ENCODE measurements at regions not wholly inside any gene's neighbourhood (a gene's known extent, or its start where the extent isn't known, plus 50 kb on each side); places are given as distances from the start of the nearest gene placed in this dataset.

- Mint-ChIP-seq H3K27ac (ENCODE audit: unreplicated experiment) (no peak overlapping the region), H3K27me3 (ENCODE audit: unreplicated experiment) (no peaks in the 10 kb centered on the region), H3K36me3 (ENCODE audit: unreplicated experiment) (no peaks in the 10 kb centered on the region), H3K9me3 (ENCODE audit: unreplicated experiment) (no peaks in the 10 kb centered on the region), H3K4me3 (ENCODE audit: unreplicated experiment) (no peak overlapping the region), H3K4me1 (ENCODE audit: unreplicated experiment) (peaks cover 8% of the 10 kb centered on the region)
- DNase-seq (ENCODE audit: extremely low spot score, unreplicated experiment): no peak
- no peak for TF ChIP-seq CTCF (IDR thresholded peaks at IDR 0.05)
Measured at GRCh38 chr4:32572366-32572765, 1852.2 kb downstream of the PCDH7 start.

- no peak overlapping the region for H3K4me3 Mint-ChIP-seq (ENCODE audit: unreplicated experiment)
- H3K27me3 Mint-ChIP-seq (ENCODE audit: unreplicated experiment): no peaks in the 10 kb centered on the region
- no peaks in the 10 kb centered on the region for H3K36me3 Mint-ChIP-seq (ENCODE audit: unreplicated experiment)
- no peak overlapping the region for H3K27ac Mint-ChIP-seq (ENCODE audit: unreplicated experiment)
- H3K4me1 Mint-ChIP-seq (ENCODE audit: unreplicated experiment): peaks cover 3% of the 10 kb centered on the region
- DNase-seq (ENCODE audit: extremely low spot score, unreplicated experiment): no peak
- no peak for TF ChIP-seq CTCF (IDR thresholded peaks at IDR 0.05)
- H3K9me3 Mint-ChIP-seq (ENCODE audit: unreplicated experiment): no peaks in the 10 kb centered on the region
Measured at GRCh38 chr4:32574803-32575202, 1854.6 kb downstream of the PCDH7 start.

GRCh38 chr4:32589097-32589496 lies 1868.9 kb downstream of the PCDH7 start:
- no peak for TF ChIP-seq CTCF (IDR thresholded peaks at IDR 0.05)
- peaks cover 8% of the 10 kb centered on the region for H3K9me3 Mint-ChIP-seq (ENCODE audit: unreplicated experiment)

GRCh38 chr4:32589853-32590252 lies 1869.7 kb downstream of the PCDH7 start:
- Mint-ChIP-seq H3K4me1 (ENCODE audit: unreplicated experiment) (no peaks in the 10 kb centered on the region), H3K27me3 (ENCODE audit: unreplicated experiment) (no peaks in the 10 kb centered on the region), H3K4me3 (ENCODE audit: unreplicated experiment) (no peak overlapping the region), H3K27ac (ENCODE audit: unreplicated experiment) (no peak overlapping the region), H3K36me3 (ENCODE audit: unreplicated experiment) (no peaks in the 10 kb centered on the region), H3K9me3 (ENCODE audit: unreplicated experiment) (peaks cover 8% of the 10 kb centered on the region)
- no peak for DNase-seq (ENCODE audit: extremely low spot score, unreplicated experiment)
- no peak for TF ChIP-seq CTCF (IDR thresholded peaks at IDR 0.05)

More at GRCh38 chr4:32589097-32589496, 1868.9 kb downstream of the PCDH7 start:
- H3K27me3 Mint-ChIP-seq (ENCODE audit: unreplicated experiment): no peaks in the 10 kb centered on the region
- no peak overlapping the region for H3K27ac Mint-ChIP-seq (ENCODE audit: unreplicated experiment)
- no peak for DNase-seq (ENCODE audit: extremely low spot score, unreplicated experiment)
- H3K4me3 Mint-ChIP-seq (ENCODE audit: unreplicated experiment): no peak overlapping the region
- no peaks in the 10 kb centered on the region for H3K36me3 Mint-ChIP-seq (ENCODE audit: unreplicated experiment)
- H3K4me1 Mint-ChIP-seq (ENCODE audit: unreplicated experiment): no peaks in the 10 kb centered on the region

- no peak for TF ChIP-seq CTCF (IDR thresholded peaks at IDR 0.05)
- no peaks in the 10 kb centered on the region for H3K36me3 Mint-ChIP-seq (ENCODE audit: unreplicated experiment)
- H3K9me3 Mint-ChIP-seq (ENCODE audit: unreplicated experiment): peaks cover 8% of the 10 kb centered on the region
- no peak for DNase-seq (ENCODE audit: extremely low spot score, unreplicated experiment)
- H3K4me3 Mint-ChIP-seq (ENCODE audit: unreplicated experiment): no peak overlapping the region
- no peak overlapping the region for H3K27ac Mint-ChIP-seq (ENCODE audit: unreplicated experiment)
- no peaks in the 10 kb centered on the region for H3K27me3 Mint-ChIP-seq (ENCODE audit: unreplicated experiment)
- peaks cover 5% of the 10 kb centered on the region for H3K4me1 Mint-ChIP-seq (ENCODE audit: unreplicated experiment)
Measured at GRCh38 chr4:32597354-32597753, 1877.2 kb downstream of the PCDH7 start.
